Lung microvascular endothelial cell (primary cell): ENCODE measurements at regions not wholly inside any gene's neighbourhood (a gene's known extent, or its start where the extent isn't known, plus 50 kb on each side); places are given as distances from the start of the nearest gene placed in this dataset.

Experiments used
- DNase-seq, 2 donors: peaks; one replicate each; pipeline versions ENCODE4 v3.0.0 to v3.0.0-alpha.2; 2010; ENCODE audit warnings: low read depth in 2 of 2

- peak; percentile 5 to 15 for DNase-seq
Measured at GRCh38 chr7:12518920-12519681, 51.4 kb upstream of the SCIN start.

- no peak for DNase-seq
Measured at GRCh38 chr7:12519682-12520009, 50.9 kb upstream of the SCIN start.
